ENCODE measurements at regions not wholly inside any gene's neighbourhood (a gene's known extent, or its start where the extent isn't known, plus 50 kb on each side); places are given as distances from the start of the nearest gene placed in this dataset.
"Not testable (repeated sequence)": the region's sequence is repeated elsewhere in the genome, so short reads cannot be mapped to it uniquely, and the experiment has no call there.

GRCh38 chr3:165716592-165716991, 120.6 kb downstream of the BCHE start:
- no peak for DNase-seq

GRCh38 chr3:165713479-165713878, 123.7 kb downstream of the BCHE start:
- no peak for DNase-seq

- DNase-seq = no peak
Observed at GRCh38 chr3:165712382-165712781, 124.8 kb downstream of the BCHE start.

- no peak for DNase-seq
Observed at GRCh38 chr3:165697910-165698309, 139.3 kb downstream of the BCHE start.

GRCh38 chr3:165696496-165696895, 140.7 kb downstream of the BCHE start:
- DNase-seq = no peak

GRCh38 chr3:165683947-165684346, 153.3 kb downstream of the BCHE start:
- DNase-seq = no peak

GRCh38 chr3:165682734-165683133, 154.5 kb downstream of the BCHE start:
- no peak for DNase-seq

- DNase-seq = no peak
Observed at GRCh38 chr3:165669967-165670366, 167.3 kb downstream of the BCHE start.

GRCh38 chr3:165669504-165669903, 167.7 kb downstream of the BCHE start:
- DNase-seq = no peak

GRCh38 chr3:165667676-165668075, 169.5 kb downstream of the BCHE start:
- DNase-seq = no peak

GRCh38 chr3:165658027-165658426, 179.2 kb downstream of the BCHE start:
- no peak for DNase-seq

- no peak for DNase-seq
Observed at GRCh38 chr3:165653130-165653778, 184.0 kb downstream of the BCHE start.

GRCh38 chr3:165649282-165649681, 187.9 kb downstream of the BCHE start:
- DNase-seq = not testable (repeated sequence)

GRCh38 chr3:165645191-165645590, 192.0 kb downstream of the BCHE start:
- DNase-seq = no peak

- DNase-seq = no peak
Observed at GRCh38 chr3:165644331-165644730, 192.9 kb downstream of the BCHE start.

- DNase-seq = no peak
Observed at GRCh38 chr3:165643425-165643824, 193.8 kb downstream of the BCHE start.

- DNase-seq = no peak
Observed at GRCh38 chr3:165642761-165643420, 194.3 kb downstream of the BCHE start.

- no peak for DNase-seq
Observed at GRCh38 chr3:165641569-165642310, 195.5 kb downstream of the BCHE start.

GRCh38 chr3:165640970-165641369, 196.3 kb downstream of the BCHE start:
- DNase-seq = no peak

- no peak for DNase-seq
Observed at GRCh38 chr3:165640031-165640430, 197.2 kb downstream of the BCHE start.

- DNase-seq = no peak
Observed at GRCh38 chr3:165638034-165638433, 199.2 kb downstream of the BCHE start.

- no peak for DNase-seq
Observed at GRCh38 chr3:165636684-165637015, 200.6 kb downstream of the BCHE start.

- no peak for DNase-seq
Observed at GRCh38 chr3:165635791-165636683, 201.2 kb downstream of the BCHE start.
